DND-41 (cell line): ENCODE measurements at regions not wholly inside any gene's neighbourhood (a gene's known extent, or its start where the extent isn't known, plus 50 kb on each side); places are given as distances from the start of the nearest gene placed in this dataset.

Source experiments
- ATAC-seq: fragments of 200-7000 bp; cut with Tn5 transposase; 3 replicates; pipeline ENCODE4 v1.9.1; 2021; ENCODE audit warnings: low read depth; ENCODE audit not compliant: insufficient read depth
- DNase-seq: peaks from one replicate; pipeline ENCODE4 v3.0.0-alpha.2; 2020
- H2AFZ ChIP-seq: 2 replicates; pipeline ENCODE4 v1.6.0; 2012; ENCODE audit warnings: low read depth, low read length
- H3K27ac ChIP-seq: 2 replicates; pipeline ENCODE4 v1.5.1; 2012; ENCODE audit warnings: low read length, inconsistent platforms
- H3K27me3 ChIP-seq: fragments of 200-600 bp; sonication (generic); 2 replicates; pipeline ENCODE4 v1.6.0; 2012; ENCODE audit warnings: low read length, mild to moderate bottlenecking, inconsistent platforms; ENCODE audit not compliant: insufficient read depth, poor library complexity
- H3K36me3 ChIP-seq: 2 replicates; pipeline ENCODE4 v1.5.1; 2012; ENCODE audit warnings: low read length, inconsistent platforms; ENCODE audit not compliant: insufficient read depth
- H3K4me1 ChIP-seq: 2 replicates; pipeline ENCODE4 v1.5.1; 2012; ENCODE audit warnings: mild to moderate bottlenecking, low read length; ENCODE audit not compliant: insufficient read depth
- H3K4me2 ChIP-seq: 2 replicates; pipeline ENCODE4 v1.6.0; 2012; ENCODE audit warnings: mild to moderate bottlenecking, moderate library complexity, low read length, inconsistent platforms; ENCODE audit not compliant: insufficient read depth
- H3K4me3 ChIP-seq, 2 experiments: fragments of 200-600 bp in 1 of 2; shearing (Covaris generic) in 1 of 2; 2 replicates each; pipeline ENCODE4 v1.5.1; 2012 to 2016; ENCODE audit warnings: inconsistent platforms in 2 of 2, low read length in 2 of 2, mild to moderate bottlenecking in 2 of 2, low read depth in 1 of 2, moderate library complexity in 1 of 2
- H3K79me2 ChIP-seq: 2 replicates; pipeline ENCODE4 v1.6.0; 2012; ENCODE audit warnings: low read length, inconsistent platforms; ENCODE audit not compliant: insufficient read depth
- H3K9ac ChIP-seq: 2 replicates; pipeline ENCODE4 v1.6.0; 2012; ENCODE audit warnings: low read depth, mild to moderate bottlenecking, inconsistent platforms, low read length, moderate library complexity
- H3K9me3 ChIP-seq: 2 replicates; pipeline ENCODE4 v1.5.1; 2012; ENCODE audit warnings: low read length, moderate library complexity, mild to moderate bottlenecking, inconsistent platforms; ENCODE audit not compliant: insufficient read depth, severe bottlenecking
- H4K20me1 ChIP-seq: 2 replicates; pipeline ENCODE4 v1.6.0; 2012; ENCODE audit warnings: low read length; ENCODE audit not compliant: insufficient read depth
- EZH2 ChIP-seq: IDR thresholded peaks from 3 replicates; pipeline ENCODE4 v1.6.1; 2012; ENCODE audit warnings: borderline replicate concordance, low read depth, mild to moderate bottlenecking, moderate library complexity, low read length, inconsistent platforms; ENCODE audit not compliant: severe bottlenecking
- TF ChIP-seq, protein P1 (sequence below): IDR thresholded peaks from 2 replicates; pipeline ENCODE4 v1.5.1; 2012; ENCODE audit warnings: borderline replicate concordance, low read length, moderate library complexity, mild to moderate bottlenecking; ENCODE audit not compliant: poor library complexity, severe bottlenecking; ENCODE audit errors: extremely low read depth

DNA sequence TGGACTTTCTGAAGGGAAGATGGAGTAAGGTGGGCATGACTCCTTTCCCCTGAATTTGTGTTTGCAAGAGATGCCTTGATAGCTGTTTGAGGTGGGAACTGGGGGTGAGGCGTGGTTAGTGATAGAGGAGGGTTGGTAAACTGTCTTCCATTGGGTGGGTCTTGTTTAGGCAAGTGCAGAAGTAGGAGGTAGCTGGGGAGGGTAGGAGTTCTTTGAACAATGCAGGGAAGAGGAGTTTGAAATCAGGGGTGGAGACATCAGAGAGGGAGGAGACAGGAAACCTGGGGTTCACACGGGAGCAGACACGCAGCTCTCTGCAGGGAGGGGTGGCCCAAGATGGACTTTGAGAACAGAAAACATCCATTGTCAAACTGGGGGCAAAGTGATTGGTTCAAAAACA lies 267.1 kb downstream of the TSN start:
- DNase-seq: no peak

GRCh38 chr2:122023059-122023864 lies 267.8 kb downstream of the TSN start:
- no peak overlapping the region for H3K4me3 ChIP-seq
- H3K27ac ChIP-seq: no peak overlapping the region
- DNase-seq: no peak
- ATAC-seq: no peak
- H4K20me1 ChIP-seq: no peaks in the 10 kb centered on the region
- H3K9me3 ChIP-seq: no peaks in the 10 kb centered on the region
- H3K4me1 ChIP-seq: no peaks in the 10 kb centered on the region
- no peaks in the 10 kb centered on the region for H3K36me3 ChIP-seq
- no peak overlapping the region for H3K9ac ChIP-seq
- TF ChIP-seq EZH2: no peak
- TF ChIP-seq, protein P1, sequence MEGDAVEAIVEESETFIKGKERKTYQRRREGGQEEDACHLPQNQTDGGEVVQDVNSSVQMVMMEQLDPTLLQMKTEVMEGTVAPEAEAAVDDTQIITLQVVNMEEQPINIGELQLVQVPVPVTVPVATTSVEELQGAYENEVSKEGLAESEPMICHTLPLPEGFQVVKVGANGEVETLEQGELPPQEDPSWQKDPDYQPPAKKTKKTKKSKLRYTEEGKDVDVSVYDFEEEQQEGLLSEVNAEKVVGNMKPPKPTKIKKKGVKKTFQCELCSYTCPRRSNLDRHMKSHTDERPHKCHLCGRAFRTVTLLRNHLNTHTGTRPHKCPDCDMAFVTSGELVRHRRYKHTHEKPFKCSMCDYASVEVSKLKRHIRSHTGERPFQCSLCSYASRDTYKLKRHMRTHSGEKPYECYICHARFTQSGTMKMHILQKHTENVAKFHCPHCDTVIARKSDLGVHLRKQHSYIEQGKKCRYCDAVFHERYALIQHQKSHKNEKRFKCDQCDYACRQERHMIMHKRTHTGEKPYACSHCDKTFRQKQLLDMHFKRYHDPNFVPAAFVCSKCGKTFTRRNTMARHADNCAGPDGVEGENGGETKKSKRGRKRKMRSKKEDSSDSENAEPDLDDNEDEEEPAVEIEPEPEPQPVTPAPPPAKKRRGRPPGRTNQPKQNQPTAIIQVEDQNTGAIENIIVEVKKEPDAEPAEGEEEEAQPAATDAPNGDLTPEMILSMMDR: no peak
- H3K79me2 ChIP-seq: no peaks in the 10 kb centered on the region
- no peak overlapping the region for H2AFZ ChIP-seq
- H3K27me3 ChIP-seq: peaks cover 3% of the 10 kb centered on the region
- H3K4me2 ChIP-seq: no peak overlapping the region

More for the DNA sequence above, 267.1 kb downstream of the TSN start:
- no peaks in the 10 kb centered on the region for H4K20me1 ChIP-seq
- no peak overlapping the region for H3K27ac ChIP-seq
- no peak for TF ChIP-seq EZH2
- TF ChIP-seq, protein P1: no peak
- no peaks in the 10 kb centered on the region for H3K79me2 ChIP-seq
- H3K36me3 ChIP-seq: no peaks in the 10 kb centered on the region
- no peak overlapping the region for H3K4me3 ChIP-seq
- H3K4me2 ChIP-seq: no peak overlapping the region
- no peak overlapping the region for H2AFZ ChIP-seq
- no peaks in the 10 kb centered on the region for H3K9me3 ChIP-seq
- no peaks in the 10 kb centered on the region for H3K4me1 ChIP-seq
- H3K9ac ChIP-seq: no peak overlapping the region
- ATAC-seq: no peak
- H3K27me3 ChIP-seq: peaks cover 3% of the 10 kb centered on the region

- Histone ChIP-seq H2AFZ (no peak overlapping the region), H3K4me1 (no peaks in the 10 kb centered on the region), H4K20me1 (no peaks in the 10 kb centered on the region), H3K79me2 (no peaks in the 10 kb centered on the region), H3K27me3 (peaks cover 4% of the 10 kb centered on the region), H3K9me3 (no peaks in the 10 kb centered on the region), H3K4me2 (no peak overlapping the region), H3K4me3 (no peak overlapping the region), H3K27ac (no peak overlapping the region), H3K9ac (no peak overlapping the region), H3K36me3 (no peaks in the 10 kb centered on the region)
- DNase-seq (no peak), ATAC-seq (no peak)
- TF ChIP-seq, protein P1: no peak
- no peak for TF ChIP-seq EZH2
Measured at GRCh38 chr2:122027510-122028217, 272.2 kb downstream of the TSN start.
